GM10266 (cell line): ENCODE measurements at regions not wholly inside any gene's neighbourhood (a gene's known extent, or its start where the extent isn't known, plus 50 kb on each side); places are given as distances from the start of the nearest gene placed in this dataset.

ENCODE experiments used
- DNase-seq: peaks from one replicate; pipeline ENCODE4 v3.0.0; 2012; ENCODE audit errors: extremely low spot score
- CTCF ChIP-seq: IDR thresholded peaks from 2 replicates; pipeline ENCODE4 v1.5.1; 2012; ENCODE audit warnings: mild to moderate bottlenecking, low read depth; ENCODE audit not compliant: control insufficient read depth, insufficient read depth; ENCODE audit errors: missing control alignments

- DNase-seq, result no peak
- no peak for TF ChIP-seq CTCF
Observed at GRCh38 chr11:27841023-27841422, 140.8 kb upstream of the BDNF start.

GRCh38 chr11:27839226-27839913 lies 139.1 kb upstream of the BDNF start:
- peak; percentile 19 for TF ChIP-seq CTCF
- DNase-seq, result no peak

- TF ChIP-seq CTCF, result no peak
- no peak for DNase-seq
Observed at GRCh38 chr11:27838674-27839073, 138.4 kb upstream of the BDNF start.

GRCh38 chr11:27837895-27838563 lies 137.8 kb upstream of the BDNF start:
- TF ChIP-seq CTCF, result no peak
- DNase-seq, result no peak

- no peak for TF ChIP-seq CTCF
- DNase-seq, result no peak
Observed at GRCh38 chr11:27830206-27830605, 130.0 kb upstream of the BDNF start.

GRCh38 chr11:27820249-27820648 lies 120.0 kb upstream of the BDNF start:
- DNase-seq, result no peak
- no peak for TF ChIP-seq CTCF

GRCh38 chr11:27816197-27816596 lies 115.9 kb upstream of the BDNF start:
- no peak for DNase-seq
- no peak for TF ChIP-seq CTCF
